GM23248 (cell line): ENCODE measurements at regions not wholly inside any gene's neighbourhood (a gene's known extent, or its start where the extent isn't known, plus 50 kb on each side); places are given as distances from the start of the nearest gene placed in this dataset.

Source experiments
- DNase-seq: peaks from one replicate; pipeline ENCODE4 v3.0.0-alpha.2; 2015
- H2AFZ ChIP-seq: fragments of 200-600 bp; sonication (generic); 2 replicates; pipeline ENCODE4 v1.6.1; 2016; ENCODE audit warnings: antibody characterized with exemption
- H3F3A ChIP-seq: fragments of 200-600 bp; sonication (generic); 2 replicates; pipeline ENCODE4 v1.6.1; 2016; ENCODE audit warnings: mild to moderate bottlenecking, antibody characterized with exemption, mixed run types; ENCODE audit not compliant: insufficient read depth
- H3K27ac ChIP-seq: fragments of 200-600 bp; sonication (generic); 2 replicates; pipeline ENCODE4 v1.5.1; 2016; ENCODE audit warnings: mild to moderate bottlenecking
- H3K27me3 ChIP-seq: fragments of 200-600 bp; sonication (generic); replicated peaks from 2 replicates; pipeline ENCODE4 v1.6.1; 2016; ENCODE audit warnings: mild to moderate bottlenecking; ENCODE audit not compliant: insufficient read depth
- H3K36me3 ChIP-seq: fragments of 200-600 bp; sonication (generic); 2 replicates; pipeline ENCODE4 v1.6.1; 2016; ENCODE audit warnings: low read depth, mild to moderate bottlenecking
- H3K4me1 ChIP-seq: fragments of 200-600 bp; sonication (generic); 2 replicates; pipeline ENCODE4 v1.6.1; 2016; ENCODE audit warnings: mild to moderate bottlenecking; ENCODE audit not compliant: insufficient read depth
- H3K4me2 ChIP-seq: fragments of 200-600 bp; sonication (generic); one replicate; pipeline ENCODE4 v1.6.1; 2016; ENCODE audit warnings: mild to moderate bottlenecking; ENCODE audit not compliant: unreplicated experiment
- H3K4me3 ChIP-seq: fragments of 200-600 bp; sonication (generic); 2 replicates; pipeline ENCODE4 v1.5.1; 2016; ENCODE audit warnings: mild to moderate bottlenecking
- H3K79me2 ChIP-seq: fragments of 200-600 bp; sonication (generic); 2 replicates; pipeline ENCODE4 v1.6.1; 2016; ENCODE audit warnings: mild to moderate bottlenecking; ENCODE audit not compliant: insufficient read depth
- H3K9ac ChIP-seq: fragments of 200-600 bp; sonication (generic); 2 replicates; pipeline ENCODE4 v1.6.1; 2016; ENCODE audit warnings: mild to moderate bottlenecking
- H3K9me2 ChIP-seq: fragments of 200-600 bp; sonication (generic); 2 replicates; pipeline ENCODE4 v1.6.1; 2016; ENCODE audit warnings: mixed run types, mild to moderate bottlenecking, moderate library complexity; ENCODE audit not compliant: insufficient read depth
- H3K9me3 ChIP-seq: fragments of 200-600 bp; sonication (generic); one replicate; pipeline ENCODE4 v1.6.1; 2017; ENCODE audit warnings: low read depth
- H4K20me1 ChIP-seq: fragments of 200-600 bp; sonication (generic); 2 replicates; pipeline ENCODE4 v1.6.0; 2016; ENCODE audit not compliant: insufficient read depth
- EZH2 ChIP-seq: fragments of 200-600 bp; sonication (generic); IDR thresholded peaks from 2 replicates; pipeline ENCODE4 v1.6.1; 2018; ENCODE audit warnings: antibody characterized with exemption, mild to moderate bottlenecking; ENCODE audit not compliant: insufficient read depth, poor library complexity, severe bottlenecking
- EZH2phosphoT487 ChIP-seq: fragments of 200-600 bp; sonication (generic); IDR thresholded peaks from 2 replicates; pipeline ENCODE4 v1.6.1; 2018; ENCODE audit warnings: antibody characterized with exemption, moderate library complexity, mild to moderate bottlenecking, low read depth; ENCODE audit not compliant: insufficient read depth
- WGBS, 2 experiments: methylation state at CpG; one replicate each; pipeline ENCODE4 v1.1.6; 2015 to 2017; ENCODE audit warnings: low lambda C conversion rate in 2 of 2, low coverage in 1 of 2; ENCODE audit errors: missing lambda C conversion rate in 2 of 2; 5-methylcytosine and 5-hydroxymethylcytosine counted together
- in situ Hi-C: fragments of 300-500 bp; cut with MboI; formaldehyde crosslinking; loops from 2 replicates; pipeline ENCODE4 v1.15.0; 2020

- H3K9me3 ChIP-seq, result no peaks in the 10 kb centered on the region
- H3F3A ChIP-seq, result no peaks in the 10 kb centered on the region
- H3K4me2 ChIP-seq, result no peak overlapping the region
- H3K9ac ChIP-seq, result no peak overlapping the region
- no peak overlapping the region for H3K4me3 ChIP-seq
- H3K79me2 ChIP-seq, result no peaks in the 10 kb centered on the region
- no peaks in the 10 kb centered on the region for H3K27me3 ChIP-seq
- no peaks in the 10 kb centered on the region for H3K4me1 ChIP-seq
- no peaks in the 10 kb centered on the region for H3K9me2 ChIP-seq
- H3K27ac ChIP-seq, result no peak overlapping the region
- TF ChIP-seq EZH2 (no peak), EZH2phosphoT487 (no peak)
- no peak overlapping the region for H2AFZ ChIP-seq
- 38% methylated on average over 5 of the region's 5 CpGs for WGBS, 2 experiments
- H3K36me3 ChIP-seq, result no peaks in the 10 kb centered on the region
- H4K20me1 ChIP-seq, result no peaks in the 10 kb centered on the region
- in situ Hi-C loops, result no loop called here
- no peak for DNase-seq
Measured at GRCh38 chr2:5894355-5894754, 202.2 kb downstream of the SOX11 start.

GRCh38 chr2:5895284-5895683 lies 203.1 kb downstream of the SOX11 start:
- Histone ChIP-seq H3K9ac (no peak overlapping the region), H3K4me2 (no peak overlapping the region), H2AFZ (no peak overlapping the region), H3K27ac (no peak overlapping the region), H3K9me2 (no peaks in the 10 kb centered on the region), H3K9me3 (no peaks in the 10 kb centered on the region), H3K79me2 (no peaks in the 10 kb centered on the region), H3F3A (no peaks in the 10 kb centered on the region), H3K36me3 (no peaks in the 10 kb centered on the region), H3K27me3 (no peaks in the 10 kb centered on the region), H4K20me1 (no peaks in the 10 kb centered on the region), H3K4me3 (no peak overlapping the region), H3K4me1 (no peaks in the 10 kb centered on the region)
- no peak for DNase-seq
- 47 to 48% methylated on average over 11 of the region's 11 CpGs for WGBS, 2 experiments
- in situ Hi-C loops, result no loop called here
- TF ChIP-seq EZH2 (no peak), EZH2phosphoT487 (no peak)

GRCh38 chr2:5897249-5897648 lies 205.1 kb downstream of the SOX11 start:
- Histone ChIP-seq H3K79me2 (no peaks in the 10 kb centered on the region), H4K20me1 (no peaks in the 10 kb centered on the region), H3K4me3 (no peak overlapping the region), H3K27ac (no peak overlapping the region), H3K4me1 (no peaks in the 10 kb centered on the region), H3K4me2 (no peak overlapping the region), H3K9me3 (no peaks in the 10 kb centered on the region), H3K36me3 (no peaks in the 10 kb centered on the region), H3K9ac (no peak overlapping the region), H2AFZ (no peak overlapping the region), H3F3A (no peaks in the 10 kb centered on the region), H3K9me2 (no peaks in the 10 kb centered on the region), H3K27me3 (no peaks in the 10 kb centered on the region)
- DNase-seq, result no peak
- in situ Hi-C loops, result no loop called here
- 34 to 42% methylated on average over 5 of the region's 5 CpGs for WGBS, 2 experiments
- no peak for TF ChIP-seq EZH2
- TF ChIP-seq EZH2phosphoT487, result no peak

- Histone ChIP-seq H3K79me2 (no peaks in the 10 kb centered on the region), H4K20me1 (no peaks in the 10 kb centered on the region), H3K36me3 (no peaks in the 10 kb centered on the region), H3K27me3 (no peaks in the 10 kb centered on the region), H3K27ac (no peak overlapping the region), H3K4me3 (no peak overlapping the region), H3K4me1 (no peaks in the 10 kb centered on the region), H2AFZ (no peak overlapping the region), H3K9me3 (no peaks in the 10 kb centered on the region), H3K9me2 (no peaks in the 10 kb centered on the region), H3K4me2 (no peak overlapping the region), H3F3A (no peaks in the 10 kb centered on the region), H3K9ac (no peak overlapping the region)
- WGBS, 2 experiments, result 46 to 56% methylated on average over 3 of the region's 3 CpGs
- no peak for DNase-seq
- TF ChIP-seq EZH2 (no peak), EZH2phosphoT487 (no peak)
- in situ Hi-C loops, result no loop called here
Measured at GRCh38 chr2:5898667-5899066, 206.5 kb downstream of the SOX11 start.

- no peak for TF ChIP-seq EZH2
- no peak for TF ChIP-seq EZH2phosphoT487
- Histone ChIP-seq H3K9ac (no peak overlapping the region), H2AFZ (no peak overlapping the region), H3K4me1 (no peaks in the 10 kb centered on the region), H3F3A (no peaks in the 10 kb centered on the region), H3K4me3 (no peak overlapping the region), H4K20me1 (no peaks in the 10 kb centered on the region), H3K36me3 (no peaks in the 10 kb centered on the region), H3K9me2 (no peaks in the 10 kb centered on the region), H3K9me3 (no peaks in the 10 kb centered on the region), H3K4me2 (no peak overlapping the region), H3K27ac (no peak overlapping the region), H3K79me2 (no peaks in the 10 kb centered on the region), H3K27me3 (no peaks in the 10 kb centered on the region)
- in situ Hi-C loops, result no loop called here
- no peak for DNase-seq
- 11 to 16% methylated on average over 2 of the region's 2 CpGs for WGBS, 2 experiments
Measured at GRCh38 chr2:5905661-5906060, 213.5 kb downstream of the SOX11 start.
